OCI-LY7 (cell line): ENCODE measurements at regions not wholly inside any gene's neighbourhood (a gene's known extent, or its start where the extent isn't known, plus 50 kb on each side); places are given as distances from the start of the nearest gene placed in this dataset.

Experiments used
- EZH2phosphoT487 ChIP-seq: fragments of 200-600 bp; sonication (generic); IDR thresholded peaks from 2 replicates; pipeline ENCODE4 v1.6.1; 2018; ENCODE audit warnings: low read depth, borderline replicate concordance, mild to moderate bottlenecking, mixed run types, antibody characterized with exemption, low read length, moderate library complexity, mixed read lengths
- TF ChIP-seq, protein P1 (sequence below): fragments of 200-600 bp; sonication (generic); conservative IDR thresholded peaks from 2 replicates; pipeline ENCODE4 v1.5.1; 2014; ENCODE audit warnings: mild to moderate bottlenecking, antibody characterized with exemption, low read length, moderate library complexity, mixed read lengths

DNA sequence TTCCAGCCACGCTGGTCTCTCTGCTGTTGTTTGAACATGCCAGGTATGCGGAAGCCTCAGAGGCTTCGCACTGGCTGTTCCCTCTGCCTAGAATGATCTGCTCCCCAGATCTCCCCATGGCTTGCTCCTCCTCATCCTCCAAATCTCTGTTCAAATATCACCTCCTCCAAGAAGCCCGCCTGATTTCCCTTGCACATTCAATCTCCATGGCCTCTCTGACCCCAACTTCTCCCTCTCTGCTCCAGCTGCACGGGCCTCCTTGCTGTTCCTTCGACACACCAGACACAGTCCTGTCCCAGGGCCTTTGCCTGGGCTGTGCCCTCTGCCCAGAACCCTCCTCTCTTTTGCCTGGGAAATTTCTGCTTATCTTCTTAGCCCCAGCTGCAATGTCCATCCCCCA, 52.5 kb upstream of the PTPRS start:
- TF ChIP-seq, protein P1, sequence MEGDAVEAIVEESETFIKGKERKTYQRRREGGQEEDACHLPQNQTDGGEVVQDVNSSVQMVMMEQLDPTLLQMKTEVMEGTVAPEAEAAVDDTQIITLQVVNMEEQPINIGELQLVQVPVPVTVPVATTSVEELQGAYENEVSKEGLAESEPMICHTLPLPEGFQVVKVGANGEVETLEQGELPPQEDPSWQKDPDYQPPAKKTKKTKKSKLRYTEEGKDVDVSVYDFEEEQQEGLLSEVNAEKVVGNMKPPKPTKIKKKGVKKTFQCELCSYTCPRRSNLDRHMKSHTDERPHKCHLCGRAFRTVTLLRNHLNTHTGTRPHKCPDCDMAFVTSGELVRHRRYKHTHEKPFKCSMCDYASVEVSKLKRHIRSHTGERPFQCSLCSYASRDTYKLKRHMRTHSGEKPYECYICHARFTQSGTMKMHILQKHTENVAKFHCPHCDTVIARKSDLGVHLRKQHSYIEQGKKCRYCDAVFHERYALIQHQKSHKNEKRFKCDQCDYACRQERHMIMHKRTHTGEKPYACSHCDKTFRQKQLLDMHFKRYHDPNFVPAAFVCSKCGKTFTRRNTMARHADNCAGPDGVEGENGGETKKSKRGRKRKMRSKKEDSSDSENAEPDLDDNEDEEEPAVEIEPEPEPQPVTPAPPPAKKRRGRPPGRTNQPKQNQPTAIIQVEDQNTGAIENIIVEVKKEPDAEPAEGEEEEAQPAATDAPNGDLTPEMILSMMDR: no peak
- TF ChIP-seq EZH2phosphoT487: no peak
